ENCODE measurements at regions not wholly inside any gene's neighbourhood (a gene's known extent, or its start where the extent isn't known, plus 50 kb on each side); places are given as distances from the start of the nearest gene placed in this dataset.

DNA sequence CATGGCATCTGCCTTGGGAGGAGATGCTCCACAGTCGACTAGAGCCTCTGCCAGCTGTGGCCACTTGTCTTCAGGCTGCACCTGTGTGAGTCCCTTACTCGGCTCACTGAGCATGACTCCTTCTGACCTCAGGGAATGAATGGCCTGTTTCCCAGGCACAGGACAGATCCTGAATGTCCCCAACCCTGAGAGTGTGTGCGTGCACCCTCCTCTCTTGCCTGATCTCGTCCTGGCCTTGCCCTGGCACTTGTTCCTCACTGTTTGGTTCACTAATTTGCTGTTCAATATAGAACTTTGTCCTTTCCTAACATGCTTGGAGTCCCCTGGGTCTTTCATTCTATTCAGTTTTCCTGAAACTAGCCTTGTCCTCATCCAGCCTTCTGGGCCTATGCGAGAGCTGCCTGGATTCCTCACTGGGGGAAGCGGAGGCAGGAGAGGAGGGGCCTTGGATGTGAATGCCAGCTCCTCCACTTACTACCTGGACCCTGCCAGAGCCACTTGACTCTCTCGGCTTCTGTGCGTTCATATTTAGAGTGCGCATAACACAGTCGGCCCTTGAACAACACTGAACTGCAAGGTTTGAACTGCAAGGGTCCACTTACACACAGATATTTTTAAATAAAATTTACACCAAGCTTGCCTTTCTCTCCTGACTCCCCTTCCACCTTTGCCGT, 184.8 kb downstream of the ACKR3 start (continued):
- TF ChIP-seq HOXA7 (CRISPR knock-in tag; IDR thresholded peaks at IDR 0.05) (no peak), IKZF1 (IDR thresholded peaks at IDR 0.05) (no peak), ARNT2 (CRISPR knock-in tag; IDR thresholded peaks at IDR 0.05; ENCODE audit: low read depth) (no peak), NCOA2 (CRISPR knock-in tag; IDR thresholded peaks at IDR 0.05) (no peak)
- TF ChIP-seq, protein P1, sequence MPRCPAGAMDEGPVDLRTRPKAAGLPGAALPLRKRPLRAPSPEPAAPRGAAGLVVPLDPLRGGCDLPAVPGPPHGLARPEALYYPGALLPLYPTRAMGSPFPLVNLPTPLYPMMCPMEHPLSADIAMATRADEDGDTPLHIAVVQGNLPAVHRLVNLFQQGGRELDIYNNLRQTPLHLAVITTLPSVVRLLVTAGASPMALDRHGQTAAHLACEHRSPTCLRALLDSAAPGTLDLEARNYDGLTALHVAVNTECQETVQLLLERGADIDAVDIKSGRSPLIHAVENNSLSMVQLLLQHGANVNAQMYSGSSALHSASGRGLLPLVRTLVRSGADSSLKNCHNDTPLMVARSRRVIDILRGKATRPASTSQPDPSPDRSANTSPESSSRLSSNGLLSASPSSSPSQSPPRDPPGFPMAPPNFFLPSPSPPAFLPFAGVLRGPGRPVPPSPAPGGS (CRISPR knock-in tag; IDR thresholded peaks at IDR 0.05): no peak

DNA sequence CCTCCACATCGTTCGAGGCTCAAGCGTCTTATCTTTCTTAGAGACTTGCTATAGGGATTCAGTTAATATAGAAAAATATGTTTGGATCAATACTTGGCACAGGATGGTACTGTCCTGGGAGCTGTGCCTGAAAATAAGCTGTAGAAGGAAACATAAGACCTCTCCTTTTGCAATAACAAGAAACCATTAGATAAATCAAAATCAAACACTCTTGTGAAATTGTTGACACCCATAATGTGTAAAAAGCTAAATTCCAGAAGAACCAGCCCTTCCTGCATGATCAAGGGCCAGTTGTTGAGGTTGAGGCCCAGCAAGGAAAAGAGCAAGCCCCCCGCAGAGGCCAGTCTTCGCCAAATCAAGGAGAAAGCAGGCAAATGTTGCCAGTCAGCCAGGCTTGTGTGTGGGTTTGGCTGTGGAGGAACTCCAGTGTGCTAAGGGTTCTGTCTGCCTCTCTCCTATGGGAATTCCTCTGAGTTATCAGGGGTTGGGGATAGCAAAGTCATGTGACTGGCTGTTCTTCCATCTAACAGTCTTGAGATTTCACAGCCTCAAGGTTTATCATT, 185.7 kb downstream of the ACKR3 start:
- Histone ChIP-seq H3K4me3 (replicated peaks in 1 of 3; ENCODE audit: insufficient read depth in 1 of 3, low read depth in 2 of 3, low read length in 3 of 3) (no peak overlapping the region), H3K9me3 (ENCODE audit: low read length) (no peaks in the 10 kb centered on the region), H3K9ac (ENCODE audit: insufficient read depth, low read depth, low read length) (no peak overlapping the region), H3K36me3 (replicated peaks in 1 of 2; ENCODE audit: control insufficient read depth in 1 of 2, insufficient read depth in 2 of 2, low read length in 2 of 2) (no peaks in the 10 kb centered on the region), H2AFZ (ENCODE audit: low read length) (no peak overlapping the region), H3K4me1 (ENCODE audit: insufficient read depth, low read length) (peaks cover 14% of the 10 kb centered on the region), H4K20me1 (ENCODE audit: insufficient read depth, low read length) (no peaks in the 10 kb centered on the region), H3K79me2 (ENCODE audit: insufficient read depth, low read length) (no peaks in the 10 kb centered on the region), H3K27ac (ENCODE audit: extremely low read length, insufficient read depth, low read length) (no peak overlapping the region), H3K27me3 (ENCODE audit: control insufficient read depth in 1 of 2, insufficient read depth in 2 of 2, low read length in 2 of 2) (peaks cover 2 to 4% of the 10 kb centered on the region in 2 experiments; a peak in 3 of 5 replicates), H3K4me2 (ENCODE audit: low read depth, low read length) (no peak overlapping the region)
- intact Hi-C loops (cut with micrococcal nuclease; ENCODE audit: unreplicated experiment): no loop called here
- DNase-seq (ENCODE audit: low spot score) (no peak), ATAC-seq (no peak), FAIRE-seq (no peak)
- no TSS peak for BruUV-seq (replicated peaks)
- in situ Hi-C loops (cut with HindIII; ENCODE audit: extremely low pct_ligation_motif_present, low pct_unique_long_range_greater_than_20kb): no loop called here
- ChIA-PET POLR2A (no interaction called here), CTCF (ENCODE audit: low intra/inter-chr PET ratio, low total read pairs) (no interaction called here)
- WGBS (ENCODE audit: low lambda C conversion rate): 49% methylated on average over 5 of the region's 5 CpGs
- no peak for TF ChIP-seq ZNF891 (CRISPR knock-in tag; IDR thresholded peaks at IDR 0.05)
- no peak for TF ChIP-seq POLR2AphosphoS5 (IDR thresholded peaks at IDR 0.05; ENCODE audit: low read depth, low read length)
- TF ChIP-seq ZNF292 (CRISPR knock-in tag; IDR thresholded peaks at IDR 0.05; ENCODE audit: borderline replicate concordance, low read depth): no peak
- TF ChIP-seq ZC3H13 (CRISPR knock-in tag; IDR thresholded peaks at IDR 0.05): no peak
- TF ChIP-seq HNRNPUL1 (IDR thresholded peaks at IDR 0.05; ENCODE audit: low read depth, low read length): no peak
- TF ChIP-seq SP4 (CRISPR knock-in tag; IDR thresholded peaks at IDR 0.05): no peak
- no peak for TF ChIP-seq NFE2 (CRISPR knock-in tag; IDR thresholded peaks at IDR 0.05)
- TF ChIP-seq BRCA1 (CRISPR knock-in tag; IDR thresholded peaks at IDR 0.05): no peak
- TF ChIP-seq, protein P2, sequence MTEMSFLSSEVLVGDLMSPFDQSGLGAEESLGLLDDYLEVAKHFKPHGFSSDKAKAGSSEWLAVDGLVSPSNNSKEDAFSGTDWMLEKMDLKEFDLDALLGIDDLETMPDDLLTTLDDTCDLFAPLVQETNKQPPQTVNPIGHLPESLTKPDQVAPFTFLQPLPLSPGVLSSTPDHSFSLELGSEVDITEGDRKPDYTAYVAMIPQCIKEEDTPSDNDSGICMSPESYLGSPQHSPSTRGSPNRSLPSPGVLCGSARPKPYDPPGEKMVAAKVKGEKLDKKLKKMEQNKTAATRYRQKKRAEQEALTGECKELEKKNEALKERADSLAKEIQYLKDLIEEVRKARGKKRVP (CRISPR knock-in tag; IDR thresholded peaks at IDR 0.05): no peak
- TF ChIP-seq, protein P3, sequence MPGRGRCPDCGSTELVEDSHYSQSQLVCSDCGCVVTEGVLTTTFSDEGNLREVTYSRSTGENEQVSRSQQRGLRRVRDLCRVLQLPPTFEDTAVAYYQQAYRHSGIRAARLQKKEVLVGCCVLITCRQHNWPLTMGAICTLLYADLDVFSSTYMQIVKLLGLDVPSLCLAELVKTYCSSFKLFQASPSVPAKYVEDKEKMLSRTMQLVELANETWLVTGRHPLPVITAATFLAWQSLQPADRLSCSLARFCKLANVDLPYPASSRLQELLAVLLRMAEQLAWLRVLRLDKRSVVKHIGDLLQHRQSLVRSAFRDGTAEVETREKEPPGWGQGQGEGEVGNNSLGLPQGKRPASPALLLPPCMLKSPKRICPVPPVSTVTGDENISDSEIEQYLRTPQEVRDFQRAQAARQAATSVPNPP (CRISPR knock-in tag; IDR thresholded peaks at IDR 0.05): no peak
- TF ChIP-seq, protein P4, sequence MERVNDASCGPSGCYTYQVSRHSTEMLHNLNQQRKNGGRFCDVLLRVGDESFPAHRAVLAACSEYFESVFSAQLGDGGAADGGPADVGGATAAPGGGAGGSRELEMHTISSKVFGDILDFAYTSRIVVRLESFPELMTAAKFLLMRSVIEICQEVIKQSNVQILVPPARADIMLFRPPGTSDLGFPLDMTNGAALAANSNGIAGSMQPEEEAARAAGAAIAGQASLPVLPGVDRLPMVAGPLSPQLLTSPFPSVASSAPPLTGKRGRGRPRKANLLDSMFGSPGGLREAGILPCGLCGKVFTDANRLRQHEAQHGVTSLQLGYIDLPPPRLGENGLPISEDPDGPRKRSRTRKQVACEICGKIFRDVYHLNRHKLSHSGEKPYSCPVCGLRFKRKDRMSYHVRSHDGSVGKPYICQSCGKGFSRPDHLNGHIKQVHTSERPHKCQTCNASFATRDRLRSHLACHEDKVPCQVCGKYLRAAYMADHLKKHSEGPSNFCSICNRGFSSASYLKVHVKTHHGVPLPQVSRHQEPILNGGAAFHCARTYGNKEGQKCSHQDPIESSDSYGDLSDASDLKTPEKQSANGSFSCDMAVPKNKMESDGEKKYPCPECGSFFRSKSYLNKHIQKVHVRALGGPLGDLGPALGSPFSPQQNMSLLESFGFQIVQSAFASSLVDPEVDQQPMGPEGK (CRISPR knock-in tag; IDR thresholded peaks at IDR 0.05): no peak
- TF ChIP-seq SRY (CRISPR knock-in tag; IDR thresholded peaks at IDR 0.05): no peak

Data from HepG2 (cell line).